Activated CD8-positive, alpha-beta T cell treated with anti-CD3 and anti-CD28 coated beads for 36 hours (primary cell): ENCODE measurements at regions not wholly inside any gene's neighbourhood (a gene's known extent, or its start where the extent isn't known, plus 50 kb on each side); places are given as distances from the start of the nearest gene placed in this dataset.

ENCODE experiments used
- ATAC-seq: fragments of 200-7000 bp; cut with Tn5 transposase; one replicate; pipeline ENCODE4 v1.10.0; 2021; ENCODE audit warnings: mild to moderate bottlenecking, moderate library complexity
- CTCF ChIA-PET: fragments of 350-600 bp; sonication (Branson Sonifier 250); formaldehyde crosslinking; loops from one replicate; lab custom pipeline; 2021; ENCODE audit warnings: antibody characterized with exemption; lab: Charles Lee
- POLR2A ChIA-PET: fragments of 350-600 bp; sonication (Branson Sonifier 250); formaldehyde crosslinking; loops from one replicate; lab custom pipeline; 2021; ENCODE audit warnings: antibody characterized with exemption; lab: Charles Lee
- DNase-seq: peaks from one replicate; pipeline ENCODE4 v3.0.0-alpha.2; 2020
- H3K27ac Mint-ChIP-seq: one replicate; pipeline ENCODE4 v1.8.0; 2021; ENCODE audit warnings: mild to moderate bottlenecking, mixed read lengths
- H3K27me3 Mint-ChIP-seq: one replicate; pipeline ENCODE4 v1.8.0; 2021; ENCODE audit warnings: mixed read lengths
- H3K36me3 Mint-ChIP-seq: one replicate; pipeline ENCODE4 v1.8.0; 2021; ENCODE audit warnings: low read depth, mixed read lengths
- H3K4me1 Mint-ChIP-seq: one replicate; pipeline ENCODE4 v1.8.0; 2021; ENCODE audit warnings: low read depth, mixed read lengths
- H3K4me3 Mint-ChIP-seq: one replicate; pipeline ENCODE4 v1.8.0; 2021; ENCODE audit warnings: mild to moderate bottlenecking, moderate library complexity, mixed read lengths
- H3K9me3 Mint-ChIP-seq: one replicate; pipeline ENCODE4 v1.8.0; 2021; ENCODE audit warnings: mixed read lengths
- intact Hi-C: fragments of 100-400 bp; cut with micrococcal nuclease; formaldehyde crosslinking; loops from one replicate; pipeline ENCODE4 v1.10.0; 2022
- TF ChIP-seq, protein P1 (sequence below): fragments of 200-600 bp; IDR thresholded peaks from one replicate; pipeline ENCODE4 v1.8.0; 2022; ENCODE audit warnings: antibody characterized with exemption, mild to moderate bottlenecking

GRCh38 chr5:125152044-125152443 lies 405.6 kb upstream of the ZNF608 start:
- DNase-seq (no peak), ATAC-seq (no peak)
- Mint-ChIP-seq H3K9me3 (peaks cover 1% of the 10 kb centered on the region), H3K4me1 (no peaks in the 10 kb centered on the region), H3K4me3 (no peak overlapping the region), H3K27ac (no peak overlapping the region), H3K27me3 (no peaks in the 10 kb centered on the region), H3K36me3 (no peaks in the 10 kb centered on the region)
- TF ChIP-seq, protein P1, sequence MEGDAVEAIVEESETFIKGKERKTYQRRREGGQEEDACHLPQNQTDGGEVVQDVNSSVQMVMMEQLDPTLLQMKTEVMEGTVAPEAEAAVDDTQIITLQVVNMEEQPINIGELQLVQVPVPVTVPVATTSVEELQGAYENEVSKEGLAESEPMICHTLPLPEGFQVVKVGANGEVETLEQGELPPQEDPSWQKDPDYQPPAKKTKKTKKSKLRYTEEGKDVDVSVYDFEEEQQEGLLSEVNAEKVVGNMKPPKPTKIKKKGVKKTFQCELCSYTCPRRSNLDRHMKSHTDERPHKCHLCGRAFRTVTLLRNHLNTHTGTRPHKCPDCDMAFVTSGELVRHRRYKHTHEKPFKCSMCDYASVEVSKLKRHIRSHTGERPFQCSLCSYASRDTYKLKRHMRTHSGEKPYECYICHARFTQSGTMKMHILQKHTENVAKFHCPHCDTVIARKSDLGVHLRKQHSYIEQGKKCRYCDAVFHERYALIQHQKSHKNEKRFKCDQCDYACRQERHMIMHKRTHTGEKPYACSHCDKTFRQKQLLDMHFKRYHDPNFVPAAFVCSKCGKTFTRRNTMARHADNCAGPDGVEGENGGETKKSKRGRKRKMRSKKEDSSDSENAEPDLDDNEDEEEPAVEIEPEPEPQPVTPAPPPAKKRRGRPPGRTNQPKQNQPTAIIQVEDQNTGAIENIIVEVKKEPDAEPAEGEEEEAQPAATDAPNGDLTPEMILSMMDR = no peak
- intact Hi-C loops = no loop called here
- CTCF ChIA-PET = no interaction called here
- POLR2A ChIA-PET = no interaction called here

- no peaks in the 10 kb centered on the region for H3K36me3 Mint-ChIP-seq
- no peak for ATAC-seq
- DNase-seq = no peak
- H3K27ac Mint-ChIP-seq = no peak overlapping the region
- no peak overlapping the region for H3K4me3 Mint-ChIP-seq
- no peaks in the 10 kb centered on the region for H3K27me3 Mint-ChIP-seq
- H3K4me1 Mint-ChIP-seq = no peaks in the 10 kb centered on the region
- TF ChIP-seq, protein P1 = no peak
- ChIA-PET POLR2A (no interaction called here), CTCF (no interaction called here)
- intact Hi-C loops = no loop called here
- H3K9me3 Mint-ChIP-seq = peaks cover 1% of the 10 kb centered on the region
Observed at GRCh38 chr5:125152461-125153189, 406.2 kb upstream of the ZNF608 start.

- no peak overlapping the region for H3K27ac Mint-ChIP-seq
- H3K9me3 Mint-ChIP-seq = peaks cover 1% of the 10 kb centered on the region
- H3K36me3 Mint-ChIP-seq = no peaks in the 10 kb centered on the region
- no peak overlapping the region for H3K4me3 Mint-ChIP-seq
- CTCF ChIA-PET = no interaction called here
- POLR2A ChIA-PET = no interaction called here
- TF ChIP-seq, protein P1 = no peak
- DNase-seq (no peak), ATAC-seq (no peak)
- intact Hi-C loops = no loop called here
- H3K27me3 Mint-ChIP-seq = no peaks in the 10 kb centered on the region
- no peaks in the 10 kb centered on the region for H3K4me1 Mint-ChIP-seq
Observed at GRCh38 chr5:125153231-125153630, 406.8 kb upstream of the ZNF608 start.

GRCh38 chr5:125154301-125155110 lies 408.1 kb upstream of the ZNF608 start:
- Mint-ChIP-seq H3K4me1 (no peaks in the 10 kb centered on the region), H3K27ac (no peak overlapping the region), H3K36me3 (no peaks in the 10 kb centered on the region), H3K27me3 (no peaks in the 10 kb centered on the region), H3K9me3 (peaks cover under 1% of the 10 kb centered on the region), H3K4me3 (no peak overlapping the region)
- no peak for ATAC-seq
- TF ChIP-seq, protein P1 = no peak
- ChIA-PET POLR2A (no interaction called here), CTCF (no interaction called here)
- no peak for DNase-seq
- intact Hi-C loops = no loop called here

- Mint-ChIP-seq H3K27me3 (no peaks in the 10 kb centered on the region), H3K9me3 (peaks cover 23% of the 10 kb centered on the region), H3K36me3 (no peaks in the 10 kb centered on the region), H3K27ac (no peak overlapping the region), H3K4me1 (no peaks in the 10 kb centered on the region), H3K4me3 (no peak overlapping the region)
- ChIA-PET CTCF (no interaction called here), POLR2A (no interaction called here)
- no peak for ATAC-seq
- intact Hi-C loops = no loop called here
- no peak for DNase-seq
- TF ChIP-seq, protein P1 = no peak
Observed at GRCh38 chr5:125160787-125161502, 414.5 kb upstream of the ZNF608 start.
